ENCODE measurements at regions not wholly inside any gene's neighbourhood (a gene's known extent, or its start where the extent isn't known, plus 50 kb on each side); places are given as distances from the start of the nearest gene placed in this dataset.

DNA sequence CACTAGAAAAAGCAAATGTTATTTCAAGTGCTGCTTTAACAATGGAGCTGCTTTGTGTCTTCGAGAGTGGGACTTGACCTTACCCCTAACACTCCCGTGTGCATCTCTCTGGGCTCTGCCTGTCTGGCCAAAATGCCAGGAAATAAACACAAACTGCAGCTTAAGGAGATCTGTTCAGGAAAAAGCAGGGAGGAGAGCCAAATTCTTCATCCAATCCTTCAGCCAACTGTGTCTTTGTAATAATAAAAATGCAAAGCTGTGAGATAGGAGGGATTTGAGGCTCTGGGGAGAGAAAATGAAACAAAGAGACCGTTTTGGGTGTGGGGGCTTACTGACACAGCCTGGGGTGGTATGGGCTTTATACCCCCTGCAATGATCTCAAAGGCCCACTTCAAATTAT is 85.8 kb upstream of the WSCD2 start:
- no peak for DNase-seq

DNA sequence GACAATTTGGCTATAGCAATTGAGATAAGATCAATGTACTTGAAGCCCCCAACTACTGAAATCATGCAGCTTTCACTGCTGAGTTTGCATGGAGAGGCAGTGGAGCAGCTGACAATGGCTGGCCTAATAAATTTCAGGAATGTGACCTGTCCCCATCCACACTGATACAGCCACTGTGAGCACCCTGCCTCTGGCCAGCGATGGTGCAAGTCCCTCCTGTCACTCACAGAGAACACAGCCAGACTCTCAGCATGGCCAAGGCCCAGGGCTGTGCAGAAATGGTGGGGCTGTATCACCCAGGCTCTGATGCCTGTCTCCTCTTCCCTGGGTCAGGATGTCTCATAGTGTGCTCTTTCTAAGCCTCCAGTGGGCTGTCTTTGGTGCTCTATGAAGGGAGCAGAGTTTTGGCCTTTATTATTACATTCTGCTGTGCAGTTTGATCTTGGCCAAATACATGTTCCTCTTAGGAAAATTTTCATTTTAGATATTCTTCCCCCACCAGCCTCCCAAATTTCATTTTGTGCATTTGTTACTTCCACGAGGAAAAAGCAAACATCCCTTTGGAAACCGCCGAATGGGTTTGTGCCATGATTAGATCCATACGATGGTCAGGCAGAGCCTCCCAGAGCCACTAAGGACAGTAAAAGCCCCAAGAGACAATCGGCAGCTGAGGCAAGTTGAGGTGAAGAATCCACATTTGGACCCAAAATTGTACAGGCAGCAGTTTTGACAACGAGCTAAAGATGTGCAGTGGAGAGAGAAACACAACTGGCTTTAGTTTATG is 85.1 kb upstream of the WSCD2 start:
- DNase-seq, result no peak

- no peak for DNase-seq
These were observed 83.0 kb upstream of the WSCD2 start for GRCh38 chr12:108046135-108046534.

GRCh38 chr12:108046650-108047049 is 82.4 kb upstream of the WSCD2 start:
- no peak for DNase-seq

DNA sequence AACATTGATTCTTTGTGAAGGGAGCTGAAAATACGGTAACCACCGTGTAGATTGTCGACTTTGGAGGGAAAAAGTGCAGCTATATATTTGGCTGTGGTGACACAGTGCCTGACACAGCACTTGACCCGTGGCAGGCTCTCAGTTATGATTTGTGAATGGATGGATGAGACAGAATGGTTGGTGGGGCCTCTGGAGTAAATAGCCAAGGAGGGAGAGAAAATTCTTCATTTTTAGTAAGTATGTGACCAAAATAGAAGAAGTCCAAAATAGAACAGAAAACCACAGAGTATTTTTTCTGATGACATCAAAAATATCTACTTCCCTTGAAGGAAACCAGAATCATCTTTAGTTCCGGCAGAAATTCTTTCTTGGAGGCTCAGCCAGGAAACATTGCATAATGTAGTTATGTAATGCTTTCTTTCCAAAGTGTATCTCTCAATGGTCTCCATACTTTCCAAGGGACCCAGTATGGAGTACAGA is 82.0 kb upstream of the WSCD2 start:
- no peak for DNase-seq

DNA sequence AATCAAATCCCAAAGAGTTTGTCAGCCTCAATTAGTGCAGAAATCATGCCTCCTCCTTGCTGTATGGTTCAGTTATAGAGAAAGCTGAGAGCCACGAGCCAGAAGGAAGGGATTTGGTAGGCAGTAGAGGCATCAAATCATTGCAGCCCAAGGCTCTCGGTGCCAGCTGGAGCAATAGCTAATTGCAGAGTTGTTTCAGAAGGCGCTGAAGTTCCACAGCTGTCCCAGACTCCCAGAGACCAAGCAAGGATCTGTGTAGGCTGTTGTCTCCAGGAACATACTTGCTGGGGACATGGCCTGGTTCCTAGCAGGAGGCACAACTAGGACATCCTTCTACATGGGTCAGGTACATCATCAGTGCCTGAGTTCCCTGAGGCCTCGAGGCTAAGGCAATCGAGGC is 80.4 kb upstream of the WSCD2 start:
- no peak for DNase-seq

DNA sequence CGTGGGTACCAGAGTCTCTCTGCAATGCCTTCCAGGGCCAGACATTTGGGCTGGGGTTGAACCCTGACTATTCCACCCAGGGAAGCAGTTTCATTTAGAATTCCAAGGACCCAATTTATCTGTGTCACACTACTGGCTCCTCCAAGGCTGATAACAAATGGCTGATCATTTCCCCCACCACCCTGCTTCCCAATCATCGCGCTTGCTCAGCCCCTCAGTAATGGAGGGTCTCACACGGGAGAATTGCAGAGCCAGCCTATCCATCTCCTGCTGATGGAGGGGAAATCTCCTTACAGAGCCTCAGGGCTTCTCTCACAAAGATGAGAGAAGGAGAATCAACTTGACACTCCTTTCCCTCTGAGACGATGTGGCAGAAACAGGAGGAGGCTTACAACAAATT is 78.4 kb upstream of the WSCD2 start:
- DNase-seq, result no peak

DNA sequence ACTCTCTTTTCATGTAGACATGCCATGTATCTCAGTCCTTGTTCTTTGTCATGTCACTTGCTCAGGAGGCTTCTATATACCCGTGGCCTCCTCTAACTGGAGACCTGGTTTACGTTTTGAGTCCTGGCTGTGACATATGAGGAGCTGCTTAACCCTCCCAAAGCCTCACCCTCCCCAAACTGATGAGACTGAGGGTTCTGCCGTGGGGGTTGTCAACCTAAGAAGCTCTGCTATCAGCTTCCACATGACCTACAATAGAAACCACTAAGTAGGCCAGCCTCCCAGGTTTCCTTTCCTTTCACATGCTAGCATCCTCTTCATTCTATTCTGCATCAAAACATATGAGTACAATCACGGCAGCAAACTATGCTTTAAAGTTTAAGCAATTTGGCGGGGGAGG is 76.8 kb upstream of the WSCD2 start:
- DNase-seq, result no peak

DNA sequence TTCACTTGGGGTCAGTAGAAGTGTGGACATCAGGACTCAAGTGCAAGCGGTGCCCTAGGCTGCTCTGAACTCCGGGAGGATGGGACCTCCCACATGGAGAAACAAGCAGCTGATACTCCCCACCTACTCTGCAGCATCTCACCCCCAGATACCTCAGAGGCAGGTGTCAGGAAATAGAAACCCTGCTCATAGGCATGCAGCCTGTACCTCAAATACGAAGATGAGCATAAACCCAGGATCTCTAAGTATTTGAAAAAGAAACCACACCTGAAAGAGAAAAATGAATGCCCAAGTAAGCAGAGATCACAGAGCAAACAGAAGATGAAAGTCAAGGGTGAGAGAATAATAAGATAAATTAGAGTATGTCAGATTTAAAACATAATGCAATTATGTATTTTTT is 75.6 kb upstream of the WSCD2 start:
- DNase-seq, result no peak

- no peak for DNase-seq
These were observed 74.6 kb upstream of the WSCD2 start for GRCh38 chr12:108054496-108054895.

GRCh38 chr12:108055141-108055540 is 73.9 kb upstream of the WSCD2 start:
- DNase-seq, result no peak

DNA sequence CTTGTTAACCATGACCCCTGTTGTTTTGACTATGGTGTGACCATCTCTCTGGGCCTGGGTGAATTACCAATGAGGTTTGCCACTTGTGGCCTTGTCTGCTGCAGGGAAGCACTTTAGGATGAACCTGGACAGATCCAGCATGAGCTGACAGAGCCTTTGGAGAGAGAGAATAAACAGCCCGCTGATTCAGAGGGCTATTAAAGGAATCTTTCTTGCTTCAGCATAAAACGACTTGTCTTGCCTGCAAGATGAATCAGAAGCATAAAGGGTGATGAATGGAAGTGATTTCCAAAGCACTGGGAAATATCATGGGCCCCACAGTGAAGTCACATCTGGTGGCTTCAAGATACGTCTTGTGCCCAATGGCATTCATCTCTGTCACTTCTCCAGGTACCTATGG is 69.0 kb upstream of the WSCD2 start:
- DNase-seq, result no peak

- no peak for DNase-seq
These were observed 68.2 kb upstream of the WSCD2 start for GRCh38 chr12:108060903-108061302.

DNA sequence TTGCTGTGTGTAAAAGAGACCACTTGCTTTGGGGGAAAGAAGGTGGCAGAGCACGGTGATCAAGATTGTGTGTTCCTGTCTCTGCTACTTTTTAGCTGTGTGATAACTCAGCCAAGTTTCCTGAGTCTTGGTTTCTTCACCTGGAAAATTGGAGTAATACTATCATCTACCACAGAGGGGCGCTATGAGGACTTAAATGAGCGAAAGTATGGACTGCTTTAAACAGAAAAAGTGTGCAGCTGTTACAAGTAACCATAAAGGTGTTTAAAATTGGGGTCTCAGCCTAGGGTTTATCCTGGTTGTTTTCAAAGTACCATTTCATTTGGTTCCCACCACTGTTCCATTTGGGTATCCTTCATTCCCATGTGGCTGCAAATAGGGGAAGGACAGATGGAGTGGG is 65.9 kb upstream of the WSCD2 start:
- no peak for DNase-seq

DNA sequence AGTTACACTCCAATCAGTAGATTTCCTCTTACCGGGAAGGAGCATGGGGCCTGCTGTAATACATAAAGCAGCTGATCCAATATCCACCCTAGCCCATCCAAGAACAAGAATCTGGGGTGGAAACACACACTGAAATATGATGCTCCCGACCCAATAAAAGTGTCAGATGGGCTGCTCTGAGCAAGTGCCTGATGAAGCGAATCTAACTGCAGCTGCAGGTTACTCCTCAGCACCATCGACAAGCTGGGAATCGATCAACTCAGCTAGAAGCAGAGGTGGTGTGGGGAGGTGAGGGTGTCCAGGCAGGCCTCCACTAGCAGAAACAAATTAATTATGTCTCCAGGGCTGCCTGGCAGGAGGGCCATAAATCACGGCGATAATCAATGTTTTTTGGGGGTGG is 64.0 kb upstream of the WSCD2 start:
- DNase-seq, result no peak

DNA sequence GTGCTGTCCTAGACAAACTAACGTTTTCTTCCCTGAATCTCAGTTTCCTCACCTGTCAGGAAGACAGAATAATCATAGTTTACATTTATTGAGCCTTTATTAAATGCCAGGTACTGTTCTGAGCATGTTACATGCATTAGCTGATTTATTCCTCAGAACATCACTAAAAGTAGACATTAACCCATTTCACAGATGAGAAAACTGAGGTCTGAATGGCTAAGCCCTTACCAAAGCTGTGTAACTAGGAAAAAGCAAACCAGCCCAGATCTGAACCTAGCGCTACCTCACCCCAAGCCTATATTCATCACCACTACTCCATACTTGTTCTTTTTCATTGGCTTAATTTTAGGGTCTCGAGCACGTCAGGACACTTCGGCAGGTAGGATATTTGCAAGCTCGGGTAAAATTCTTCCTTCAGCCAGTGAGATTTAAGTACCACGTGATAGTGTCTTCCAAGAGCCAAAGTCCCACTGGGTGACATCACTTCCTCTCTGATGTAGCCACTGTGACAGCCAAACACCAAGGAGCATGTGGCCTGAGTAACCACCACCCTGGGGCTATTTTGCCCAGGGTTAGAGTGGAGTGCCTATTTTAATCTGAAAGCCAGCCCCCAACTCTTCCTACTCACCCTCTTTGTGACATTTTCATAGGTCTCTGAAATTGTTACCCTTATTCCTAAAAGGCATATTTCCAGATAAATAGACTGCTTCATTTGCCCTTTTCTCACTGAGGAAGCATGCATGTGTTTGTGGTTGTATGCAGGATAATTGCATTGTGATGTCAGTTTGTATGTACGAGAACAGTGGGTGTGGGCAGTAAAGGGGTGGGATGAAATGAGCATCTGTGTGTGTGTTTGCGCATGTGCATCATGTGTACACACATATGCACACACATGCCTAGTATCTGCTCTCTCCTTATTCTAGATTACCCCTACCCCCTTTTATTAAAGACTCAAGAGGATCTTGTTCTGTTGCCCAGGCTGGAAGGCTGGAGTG is 62.2 kb upstream of the WSCD2 start:
- DNase-seq, result no peak

DNA sequence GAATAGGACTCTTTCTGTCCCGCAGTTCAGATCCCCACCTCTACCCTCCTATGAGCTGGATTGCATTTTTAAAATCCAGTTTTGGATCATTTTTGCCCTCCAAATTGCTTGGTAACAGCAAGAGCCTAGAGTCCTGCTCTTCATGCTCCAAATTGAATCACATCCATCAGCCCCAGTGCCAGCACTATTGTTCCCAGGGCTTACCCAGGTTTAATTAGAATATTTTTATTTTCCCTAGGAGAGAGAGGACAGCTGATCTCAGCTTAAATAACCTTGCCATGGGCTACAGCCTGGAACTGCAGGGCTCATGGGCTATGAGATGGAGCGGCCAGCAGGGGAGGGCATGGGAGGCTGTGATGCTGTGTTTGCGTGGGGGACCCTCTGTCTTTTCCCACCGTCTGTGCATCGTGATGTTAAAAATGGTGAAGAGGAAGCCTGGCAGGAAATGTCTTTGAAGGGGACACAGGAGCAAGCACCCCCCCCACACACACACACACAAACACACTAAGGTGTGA is 59.4 kb upstream of the WSCD2 start:
- DNase-seq, result no peak

GRCh38 chr12:108075561-108075960 is 53.5 kb upstream of the WSCD2 start:
- DNase-seq, result no peak

GRCh38 chr12:108076556-108076955 is 52.5 kb upstream of the WSCD2 start:
- DNase-seq, result no peak

GRCh38 chr12:108078428-108078827 is 50.7 kb upstream of the WSCD2 start:
- no peak for DNase-seq
